Fibroblast of mammary gland (primary cell): ENCODE measurements at regions not wholly inside any gene's neighbourhood (a gene's known extent, or its start where the extent isn't known, plus 50 kb on each side); places are given as distances from the start of the nearest gene placed in this dataset.

Source experiments
- DNase-seq: peaks from one replicate; pipeline ENCODE4 v3.0.0-alpha.2; 2010; ENCODE audit warnings: low read depth
- H3K4me3 ChIP-seq: 2 replicates; pipeline ENCODE4 v1.5.1; 2011; ENCODE audit warnings: low read depth, mild to moderate bottlenecking, low read length, moderate library complexity; ENCODE audit not compliant: control insufficient read depth
- CTCF ChIP-seq: conservative IDR thresholded peaks from 2 replicates; pipeline ENCODE4 v1.5.1; 2011; ENCODE audit warnings: low read depth, low read length, inconsistent platforms; ENCODE audit not compliant: control insufficient read depth, insufficient read depth

GRCh38 chr17:72515291-72516065 is 394.7 kb downstream of the SOX9 start:
- H3K4me3 ChIP-seq = no peak overlapping the region

GRCh38 chr17:72516772-72517399 is 396.1 kb downstream of the SOX9 start:
- no peak for TF ChIP-seq CTCF
- no peak overlapping the region for H3K4me3 ChIP-seq
- DNase-seq = peak; percentile 36

More at GRCh38 chr17:72515291-72516065, 394.7 kb downstream of the SOX9 start:
- peak; percentile 25 for DNase-seq
- TF ChIP-seq CTCF = no peak

- H3K4me3 ChIP-seq = no peak overlapping the region
- no peak for DNase-seq
- TF ChIP-seq CTCF = no peak
These were observed 396.8 kb downstream of the SOX9 start for GRCh38 chr17:72517413-72518158.

DNA sequence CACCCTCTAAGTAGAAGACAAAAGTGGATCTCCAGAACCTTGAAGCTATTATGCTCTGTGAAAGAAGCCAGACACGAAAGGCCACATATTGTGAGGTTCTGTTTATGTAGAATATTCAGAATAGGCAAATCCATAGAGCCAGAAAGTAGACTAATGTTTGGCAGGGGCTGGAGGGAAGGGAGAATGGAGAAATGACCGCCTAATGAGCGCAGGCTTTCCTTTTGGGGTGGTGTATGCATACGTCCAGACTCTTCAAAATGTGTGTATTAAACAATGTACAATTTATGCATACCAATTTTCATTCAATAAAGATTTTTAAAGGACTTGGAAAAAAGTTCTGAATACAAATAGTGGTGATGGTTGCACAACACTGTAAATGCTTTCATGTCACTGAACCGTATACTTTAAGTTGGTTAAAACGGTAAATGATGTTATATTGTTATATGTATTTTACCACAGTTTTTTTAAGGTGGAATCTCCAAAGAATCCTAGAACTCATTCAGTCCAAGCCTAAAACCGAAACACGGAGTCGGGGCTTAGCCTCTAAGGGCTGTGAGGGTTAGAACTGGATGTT is 397.4 kb downstream of the SOX9 start:
- TF ChIP-seq CTCF = no peak
- H3K4me3 ChIP-seq = no peak overlapping the region
- no peak for DNase-seq

GRCh38 chr17:72518753-72519597 is 398.2 kb downstream of the SOX9 start:
- no peak for DNase-seq
- no peak for TF ChIP-seq CTCF
- H3K4me3 ChIP-seq = no peak overlapping the region

DNA sequence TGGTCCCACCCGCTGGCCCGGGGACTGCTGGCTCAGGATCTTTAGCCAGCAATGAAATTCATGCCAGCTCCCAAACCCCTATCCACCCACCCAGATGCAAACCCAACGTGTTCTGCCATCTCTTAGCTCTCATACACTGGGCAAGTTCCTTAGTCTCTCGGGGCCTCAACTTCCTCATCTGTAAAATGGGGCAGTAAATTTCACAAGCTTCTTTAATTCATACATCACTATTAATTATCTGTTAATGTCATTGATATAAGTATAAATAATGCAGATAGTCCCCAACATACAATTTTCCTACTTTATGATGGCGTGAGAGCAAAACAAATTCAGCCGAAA is 398.7 kb downstream of the SOX9 start:
- DNase-seq = no peak
- no peak overlapping the region for H3K4me3 ChIP-seq
- TF ChIP-seq CTCF = no peak
